Dedifferentiated amniotic fluid mesenchymal stem cell (primary cell): ENCODE measurements at regions not wholly inside any gene's neighbourhood (a gene's known extent, or its start where the extent isn't known, plus 50 kb on each side); places are given as distances from the start of the nearest gene placed in this dataset.
A peak's percentile ranks its signal among the peaks of the same experiment; 100 is the strongest.
"Not testable (repeated sequence)": the region's sequence is repeated elsewhere in the genome, so short reads cannot be mapped to it uniquely, and the experiment has no call there.

ENCODE experiments used
- DNase-seq: peaks from one replicate; pipeline ENCODE4 v3.0.0-alpha.2; 2016; ENCODE audit errors: extremely low spot score

DNA sequence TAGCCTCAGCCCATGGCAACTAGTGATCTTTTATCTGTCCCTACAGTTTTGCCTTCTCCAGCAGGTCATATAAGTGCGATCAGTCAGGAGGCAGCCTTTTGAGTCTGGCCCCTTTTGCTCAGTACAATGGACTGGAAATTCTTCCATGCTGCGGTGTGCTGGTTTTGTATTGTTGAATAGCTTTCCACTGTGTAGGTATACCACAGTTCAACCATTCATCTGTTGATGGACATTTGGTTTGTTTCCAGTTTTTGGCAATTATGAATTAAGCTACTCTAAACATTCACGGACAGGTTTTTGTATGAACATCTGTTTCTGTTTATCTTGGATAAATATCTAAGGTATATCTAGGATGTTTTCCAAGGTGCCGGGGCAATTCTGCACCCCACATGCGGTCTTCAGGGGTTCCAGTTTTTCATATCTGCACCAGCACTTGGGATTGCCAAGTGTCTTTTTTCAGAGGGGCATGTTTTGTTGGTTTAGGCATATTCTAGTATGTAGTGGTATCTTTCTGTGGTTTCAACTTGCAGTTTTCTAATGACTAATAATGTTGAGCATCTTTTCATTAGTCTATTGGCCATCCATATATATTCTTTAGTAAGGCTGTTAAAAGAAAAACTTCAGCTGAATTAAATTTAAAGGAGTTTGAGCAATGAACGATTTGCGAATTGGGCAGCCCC, 141.0 kb downstream of the TFAP2C start:
- DNase-seq, result no peak

DNA sequence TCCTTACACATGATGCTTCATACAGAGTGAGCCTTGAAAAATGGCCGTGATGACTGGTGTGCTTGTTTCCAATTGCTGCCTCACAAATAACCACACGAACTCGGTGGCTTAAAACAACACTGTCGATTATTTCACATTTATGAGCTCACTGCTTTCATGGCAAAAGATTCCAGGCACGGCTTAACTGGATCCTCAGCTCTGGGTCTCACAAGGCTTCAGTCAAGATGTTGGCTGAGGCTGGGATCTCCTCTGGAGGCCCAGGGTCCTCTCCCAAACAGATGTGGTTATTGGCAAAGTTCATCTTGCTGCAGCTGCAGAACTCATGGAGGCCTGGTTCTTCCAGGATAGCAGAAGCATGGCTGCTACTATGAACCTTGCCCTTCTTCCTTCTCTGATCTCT, 144.6 kb downstream of the TFAP2C start:
- no peak for DNase-seq

DNA sequence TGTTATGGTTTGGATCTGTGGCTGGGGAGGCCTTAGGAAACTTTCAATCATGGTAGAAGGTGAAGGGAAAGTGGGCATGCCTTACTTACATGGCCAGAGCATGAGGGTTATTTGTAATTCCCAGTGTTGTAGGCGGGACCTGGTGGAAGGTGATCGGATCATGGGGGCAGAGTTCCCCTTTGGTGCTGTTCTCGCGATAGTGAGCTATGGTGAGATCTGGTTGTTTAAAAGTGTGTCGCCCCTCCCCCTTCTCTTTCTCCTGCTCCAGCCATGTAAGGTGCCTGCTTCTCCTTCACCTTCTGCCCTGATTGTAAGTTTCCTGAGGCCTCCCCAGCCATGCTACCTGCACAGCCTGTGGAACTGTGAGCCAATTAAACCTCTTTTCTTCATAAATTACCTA, 145.8 kb downstream of the TFAP2C start:
- no peak for DNase-seq

DNA sequence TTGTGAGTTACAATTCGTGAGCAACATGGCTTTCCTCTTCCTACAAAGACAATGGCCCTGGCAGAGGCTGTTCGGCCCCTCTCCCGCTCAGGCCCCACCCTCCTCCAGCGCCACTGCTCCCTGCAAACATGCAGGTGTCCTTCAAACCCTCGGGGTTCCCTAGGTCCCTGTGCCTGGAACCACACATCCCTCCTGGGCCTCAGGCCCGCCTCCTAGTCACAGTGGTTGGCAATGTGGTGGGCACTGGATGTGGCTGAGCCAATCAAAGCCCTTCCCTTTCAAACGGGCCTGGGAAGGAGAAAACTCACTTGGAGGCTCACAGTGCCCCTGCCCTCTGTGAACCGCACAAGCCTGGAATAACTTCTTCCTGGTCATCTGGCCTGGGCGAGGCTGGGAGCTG, 147.2 kb downstream of the TFAP2C start:
- DNase-seq, result no peak

DNA sequence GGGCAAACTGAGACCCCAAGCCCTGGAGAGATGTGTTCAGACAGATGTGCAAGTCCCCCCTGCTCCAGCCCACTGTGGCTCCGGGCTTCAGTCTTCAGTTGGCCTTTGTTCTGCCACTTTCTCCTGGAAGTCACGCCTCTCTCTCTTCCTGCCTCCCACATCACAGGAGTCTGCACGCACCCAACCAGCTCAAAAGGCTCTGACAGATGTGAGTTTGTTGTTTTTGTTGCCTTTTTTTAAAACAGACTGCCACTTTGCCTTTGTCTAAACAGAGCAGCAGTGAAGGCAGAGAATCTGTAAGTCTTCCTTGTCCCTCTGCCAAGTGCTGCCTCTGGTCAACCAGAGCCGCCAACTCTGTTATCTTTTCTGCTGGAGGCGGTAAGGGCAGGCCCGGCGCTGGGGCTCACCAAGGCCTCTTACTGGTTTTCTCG, 149.7 kb downstream of the TFAP2C start:
- no peak for DNase-seq

DNA sequence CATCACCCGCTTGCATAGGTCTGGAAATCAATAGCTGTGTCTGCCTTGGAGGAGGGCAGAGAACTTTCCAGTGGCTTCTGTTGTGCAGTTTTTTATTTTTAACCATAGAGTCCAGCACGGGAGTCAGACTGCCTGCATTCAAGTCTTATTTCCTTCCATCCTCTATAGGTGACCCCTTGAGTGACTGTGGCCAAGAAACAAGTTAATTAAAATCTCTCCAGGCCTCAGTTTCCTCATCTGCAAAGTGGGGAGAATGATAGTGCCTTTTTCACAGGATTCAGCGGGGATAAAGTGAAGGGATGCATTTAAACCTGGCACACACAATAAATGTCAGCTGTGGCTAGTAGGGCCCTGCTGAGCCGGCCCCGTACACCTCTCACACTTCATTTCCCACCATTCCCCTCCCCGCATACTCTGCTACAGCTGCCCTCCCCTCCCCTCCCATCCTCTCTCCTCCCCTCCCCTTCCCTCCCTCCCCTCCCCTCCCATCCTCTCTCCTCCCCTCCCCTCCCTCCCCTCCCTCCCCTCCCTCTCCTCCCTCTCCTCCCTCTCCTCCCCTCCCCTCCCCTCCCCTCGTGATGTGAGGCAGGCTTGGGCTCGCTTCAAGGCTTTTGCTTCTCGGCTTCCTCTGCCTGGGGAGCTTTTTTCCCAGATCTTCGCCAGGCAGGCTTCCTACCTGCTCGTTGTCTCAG, 150.5 kb downstream of the TFAP2C start:
- DNase-seq, result no peak

DNA sequence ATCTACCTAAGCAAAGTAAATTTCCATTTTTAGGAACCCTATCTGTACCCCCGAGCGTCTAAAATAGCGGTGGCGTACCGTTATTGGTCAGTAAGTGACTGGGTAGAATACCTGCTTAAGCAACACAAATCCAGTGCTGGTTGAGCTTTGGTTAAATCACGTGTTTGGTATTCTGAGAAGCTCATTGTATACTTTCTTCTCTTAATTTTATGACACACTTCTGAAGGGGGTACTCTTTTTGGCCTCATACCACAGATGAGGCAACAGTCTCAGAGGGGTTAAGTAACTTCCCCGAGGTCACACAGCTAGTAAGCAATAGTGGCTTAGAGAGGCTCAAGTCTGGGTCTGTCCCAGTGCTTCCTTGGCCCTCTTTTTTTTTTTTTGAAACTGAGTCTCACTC, 151.2 kb downstream of the TFAP2C start:
- no peak for DNase-seq

DNA sequence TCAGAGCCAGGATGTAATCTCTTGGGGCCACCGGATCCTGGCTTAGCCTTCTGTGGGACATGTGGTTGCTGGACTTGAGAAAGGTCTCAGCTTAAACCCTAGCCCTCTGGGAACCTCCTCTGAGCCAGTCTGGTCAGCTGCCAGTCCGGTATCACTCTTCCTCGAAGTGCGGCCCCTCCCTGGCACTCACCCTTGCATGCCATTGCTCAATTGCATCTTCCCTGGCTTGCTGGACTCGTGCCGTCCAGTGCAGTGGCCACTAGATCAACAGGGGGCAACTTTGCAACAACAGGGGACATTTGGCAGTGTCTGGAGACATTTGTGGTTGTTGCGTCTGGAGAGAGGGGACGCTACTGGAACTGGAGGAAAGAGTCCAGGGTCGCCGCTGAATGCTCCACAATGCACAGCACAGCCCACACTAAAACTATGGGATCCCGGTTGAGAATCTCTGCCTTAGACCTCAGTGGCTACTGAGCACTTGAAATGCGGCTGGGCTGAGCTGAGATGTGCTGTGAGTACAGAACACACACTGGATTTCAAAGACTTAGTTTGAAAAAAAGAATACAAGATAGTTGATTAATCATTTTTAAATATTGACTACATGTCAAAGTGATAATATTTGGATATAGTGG, 152.1 kb downstream of the TFAP2C start:
- DNase-seq, result no peak

DNA sequence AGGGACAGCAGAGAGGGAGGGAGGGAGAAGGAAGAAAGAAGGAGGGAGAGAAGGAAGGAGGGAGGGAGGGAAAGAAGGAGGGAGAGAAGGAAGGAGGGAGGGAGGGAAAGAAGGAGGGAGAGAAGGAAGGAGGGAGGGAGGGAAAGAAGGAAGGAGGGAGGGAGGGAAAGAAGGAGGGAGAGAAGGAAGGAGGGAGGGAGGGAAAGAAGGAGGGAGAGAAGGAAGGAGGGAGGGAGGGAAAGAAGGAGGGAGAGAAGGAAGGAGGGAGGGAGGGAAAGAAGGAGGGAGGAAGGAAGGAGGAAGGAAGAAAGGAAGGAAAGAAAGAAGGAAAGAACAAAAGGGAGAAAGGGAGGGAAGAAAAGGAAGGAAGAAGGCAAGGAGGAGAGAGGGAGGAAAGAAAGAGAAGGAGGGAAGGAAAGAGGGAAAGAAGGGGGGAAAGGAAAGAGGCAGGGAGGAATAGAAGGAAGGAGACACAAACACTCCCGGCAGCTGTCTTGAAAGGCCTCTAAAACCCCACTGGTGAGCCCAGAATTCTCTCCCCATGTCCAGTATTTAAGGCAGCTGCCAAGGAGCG, 153.0 kb downstream of the TFAP2C start:
- not testable (repeated sequence) for DNase-seq

DNA sequence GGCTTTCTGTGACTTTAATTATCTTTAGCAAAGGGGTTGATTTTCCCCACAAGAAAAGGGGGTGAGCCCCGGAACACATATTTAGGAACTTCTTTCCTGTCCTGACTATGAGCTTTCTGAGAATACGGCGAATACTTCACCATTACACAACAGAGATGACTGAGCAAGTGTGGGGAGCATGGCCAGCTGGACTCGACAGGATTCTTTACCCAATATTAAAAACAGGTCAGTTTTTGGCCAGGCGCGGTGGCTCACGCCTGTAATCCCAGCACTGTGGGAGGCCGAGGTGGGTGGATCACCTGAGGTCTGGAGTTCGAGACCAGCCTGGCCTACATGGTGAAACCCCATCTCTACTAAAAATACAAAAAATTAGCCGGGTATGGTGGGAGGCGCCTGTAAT, 153.7 kb downstream of the TFAP2C start:
- DNase-seq, result not testable (repeated sequence)

DNA sequence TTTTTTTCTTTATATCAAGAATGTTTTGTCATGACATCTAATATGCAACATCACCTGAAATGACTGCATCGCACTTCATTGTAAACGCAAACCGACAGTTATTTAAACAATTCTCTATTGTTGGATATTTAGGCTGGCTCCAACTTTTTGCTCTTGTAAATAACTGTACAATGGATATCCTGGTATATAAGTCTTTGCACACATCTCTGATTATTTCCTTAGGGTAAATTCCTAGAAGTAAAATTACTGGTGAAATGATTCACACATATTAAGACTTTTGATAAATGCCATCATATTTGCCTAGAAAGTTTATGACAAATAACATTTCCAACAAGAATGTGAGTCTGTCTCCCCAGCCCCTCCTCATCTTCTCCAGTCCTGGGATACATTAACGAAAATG, 154.7 kb downstream of the TFAP2C start:
- no peak for DNase-seq

DNA sequence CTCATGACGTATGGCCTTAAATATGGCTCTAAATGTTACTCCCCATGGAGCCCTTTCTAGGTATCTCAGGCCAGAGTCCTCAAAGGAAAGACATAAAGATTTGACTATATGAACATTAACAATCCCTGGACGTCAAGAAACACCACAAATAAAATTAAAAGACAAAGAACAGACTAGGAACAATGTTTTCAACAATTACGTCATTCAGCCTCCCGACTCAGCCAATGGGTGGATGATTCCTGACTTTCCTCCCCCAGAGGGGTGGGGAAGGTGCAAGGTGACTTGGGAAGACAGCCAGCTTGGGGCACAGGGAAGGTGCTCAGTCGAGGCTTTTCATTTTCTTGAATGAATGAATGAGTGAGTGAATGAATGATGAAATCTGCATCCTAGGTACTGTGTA, 157.4 kb downstream of the TFAP2C start:
- no peak for DNase-seq

DNA sequence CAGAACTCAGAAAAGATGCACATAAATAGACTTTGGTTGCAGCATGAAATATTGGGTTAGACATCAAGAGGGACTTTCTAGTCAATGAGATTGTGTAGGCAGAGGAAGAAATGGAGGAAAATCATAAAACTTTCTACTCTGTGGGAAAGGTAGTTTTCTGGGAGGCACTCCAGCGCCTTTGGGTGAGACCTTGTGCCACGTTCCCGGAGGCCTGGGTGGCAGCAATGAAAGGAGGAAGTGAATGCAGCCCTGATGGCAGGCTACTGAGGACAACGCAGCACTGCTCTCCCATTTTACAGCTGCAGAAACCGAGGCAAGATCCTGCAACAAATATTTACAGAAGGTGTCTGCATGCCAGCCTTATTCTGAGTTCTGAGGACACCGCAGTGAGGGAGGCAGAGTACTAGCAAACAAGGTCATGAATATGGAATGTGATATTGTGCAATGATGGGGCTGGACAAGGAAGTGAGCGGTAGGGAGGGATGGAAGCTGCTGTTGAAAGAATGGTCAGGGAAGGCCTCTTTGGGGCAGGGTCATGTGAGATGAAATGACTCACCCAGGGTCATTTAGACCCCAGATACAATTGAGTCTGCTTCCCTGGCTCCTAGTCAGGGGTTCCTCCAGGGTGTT, 159.1 kb downstream of the TFAP2C start:
- DNase-seq, result peak; percentile 59

DNA sequence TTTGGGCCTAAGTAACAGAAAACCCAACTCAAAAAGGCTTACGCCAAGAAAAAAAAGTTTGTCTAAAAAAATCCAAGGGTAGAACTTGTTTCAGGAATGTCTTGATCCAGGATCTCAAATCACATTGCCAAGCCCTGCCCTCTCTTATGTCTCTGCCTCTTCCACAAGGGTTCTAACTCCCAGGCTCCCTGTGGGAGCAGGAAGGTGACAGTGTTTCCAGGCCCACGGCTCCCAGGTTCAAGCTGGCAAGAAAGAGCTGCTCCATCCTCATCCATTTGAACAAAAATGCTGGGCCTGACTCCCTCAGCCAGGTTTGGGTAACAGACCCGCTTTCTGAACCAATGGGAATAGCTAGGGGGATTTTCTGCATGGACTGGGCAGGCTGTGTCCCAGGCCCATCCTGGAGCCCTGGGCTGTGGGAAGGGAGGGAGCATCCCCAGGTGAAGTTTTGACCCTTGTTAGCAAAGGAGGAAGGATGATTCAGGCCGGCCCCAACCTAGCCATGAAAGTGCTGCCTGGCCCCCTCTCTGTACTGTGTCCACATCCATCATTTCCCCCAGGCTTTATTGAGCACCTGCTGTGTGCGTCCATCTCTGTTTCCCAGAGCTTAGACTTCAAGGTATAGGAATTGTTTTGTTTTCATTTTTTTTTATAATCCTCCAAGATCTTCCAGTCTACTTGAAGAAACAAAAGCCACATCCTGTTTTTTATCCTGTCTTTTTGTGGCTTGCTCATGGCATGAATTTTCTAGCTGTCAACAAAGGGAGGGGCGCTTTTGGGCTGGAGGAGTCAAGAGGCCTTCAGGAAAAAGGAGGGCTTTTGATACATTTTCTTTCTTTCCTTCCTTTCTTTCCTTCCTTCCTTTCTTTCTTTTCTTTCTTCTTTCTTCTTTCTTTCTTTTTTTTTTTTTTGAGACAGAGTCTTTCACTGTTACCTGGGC, 159.8 kb downstream of the TFAP2C start:
- DNase-seq, result no peak

DNA sequence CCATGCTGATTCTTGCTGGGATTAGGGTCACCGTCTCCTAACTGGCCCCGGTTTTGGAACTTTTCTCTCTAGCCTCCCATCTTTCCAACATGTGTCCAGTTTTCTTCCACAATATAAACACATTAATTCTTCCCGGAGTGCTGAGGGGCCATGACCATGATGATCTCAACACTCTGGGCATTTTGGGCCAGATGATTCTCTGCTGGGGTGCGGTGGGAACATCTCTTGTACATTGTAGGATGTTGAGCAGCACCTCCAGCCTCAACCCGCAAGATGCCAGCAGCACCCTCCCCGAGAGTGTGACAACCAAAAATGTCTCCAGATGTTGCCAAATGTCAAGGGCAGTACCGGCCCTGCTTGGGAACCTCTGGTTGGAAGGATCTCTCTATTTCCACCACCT, 164.8 kb downstream of the TFAP2C start:
- DNase-seq, result no peak

DNA sequence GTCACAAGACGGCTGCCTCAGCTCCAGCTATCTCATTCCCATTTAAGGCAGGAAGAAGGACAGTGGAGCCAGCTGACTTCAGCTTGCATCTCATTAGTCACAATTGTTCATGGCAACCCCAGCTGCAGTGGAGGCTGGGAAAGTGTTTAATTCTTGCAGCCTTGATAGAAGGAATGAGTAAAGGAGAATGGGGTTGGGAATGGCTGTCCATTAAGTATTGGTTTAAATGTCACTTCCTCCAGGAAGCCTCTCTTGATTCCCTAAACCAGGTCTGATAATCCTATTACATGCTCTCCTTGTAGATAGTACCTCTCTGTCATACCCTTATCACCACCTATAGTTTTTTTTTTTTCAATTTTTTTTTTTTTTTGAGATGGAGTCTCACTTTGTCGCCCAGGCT, 166.4 kb downstream of the TFAP2C start:
- DNase-seq, result no peak

DNA sequence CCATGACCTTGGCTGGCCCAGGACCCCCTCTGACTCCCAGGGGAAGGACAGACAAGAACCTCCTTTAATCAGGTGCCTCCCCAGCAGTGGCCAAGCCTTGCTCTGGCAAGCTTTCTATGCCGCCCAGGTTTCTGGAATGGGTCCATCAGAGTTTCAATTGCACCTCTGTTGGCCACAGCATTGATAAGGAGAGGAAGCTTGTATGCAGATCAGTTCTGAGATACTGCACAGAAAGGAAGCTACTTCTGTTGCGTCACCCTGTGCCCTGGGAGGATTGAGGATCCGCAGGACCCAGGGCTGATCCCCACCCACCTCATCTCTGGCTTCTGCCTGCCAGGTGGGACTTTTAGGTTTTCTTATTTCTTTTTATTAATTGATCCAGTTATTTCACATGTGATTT, 167.2 kb downstream of the TFAP2C start:
- no peak for DNase-seq

DNA sequence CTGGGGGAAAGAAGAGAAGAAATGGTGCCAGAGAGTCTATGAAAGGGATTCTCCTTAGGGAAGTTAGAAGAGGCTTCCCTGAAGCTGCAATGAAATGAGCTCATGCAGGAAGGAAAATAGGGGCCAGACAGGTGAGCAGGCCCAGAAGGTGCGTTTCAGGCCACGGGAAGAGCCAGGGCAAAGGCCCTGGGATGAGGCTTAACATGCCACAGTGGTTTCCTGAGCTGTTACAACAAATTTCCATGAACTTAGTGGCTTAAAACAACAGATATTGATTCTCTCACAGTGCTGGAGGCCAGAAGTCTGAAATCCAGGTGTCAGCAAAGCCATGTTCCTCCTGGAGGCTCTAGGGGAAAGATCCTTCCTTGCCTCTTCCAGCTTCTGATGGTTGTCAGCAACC, 167.9 kb downstream of the TFAP2C start:
- no peak for DNase-seq

DNA sequence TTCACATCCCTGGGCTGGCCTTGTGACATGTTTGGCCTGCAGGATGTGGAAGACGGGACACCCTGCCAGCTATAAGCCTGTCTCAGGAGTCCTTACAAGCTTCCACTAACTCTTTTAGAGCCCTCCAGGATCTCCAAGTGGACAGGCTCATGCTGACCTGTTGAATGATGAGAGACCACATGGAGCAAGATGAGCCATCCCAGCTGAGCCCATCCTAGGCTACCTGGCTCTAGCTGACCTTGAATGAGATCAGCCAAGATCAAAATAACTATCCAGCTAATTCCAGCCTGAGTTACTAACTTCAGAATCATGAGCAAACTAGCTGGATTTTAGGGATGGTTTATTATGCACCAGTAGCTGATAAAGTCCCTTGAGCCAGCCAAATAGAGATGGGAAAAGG, 169.5 kb downstream of the TFAP2C start:
- DNase-seq, result no peak

DNA sequence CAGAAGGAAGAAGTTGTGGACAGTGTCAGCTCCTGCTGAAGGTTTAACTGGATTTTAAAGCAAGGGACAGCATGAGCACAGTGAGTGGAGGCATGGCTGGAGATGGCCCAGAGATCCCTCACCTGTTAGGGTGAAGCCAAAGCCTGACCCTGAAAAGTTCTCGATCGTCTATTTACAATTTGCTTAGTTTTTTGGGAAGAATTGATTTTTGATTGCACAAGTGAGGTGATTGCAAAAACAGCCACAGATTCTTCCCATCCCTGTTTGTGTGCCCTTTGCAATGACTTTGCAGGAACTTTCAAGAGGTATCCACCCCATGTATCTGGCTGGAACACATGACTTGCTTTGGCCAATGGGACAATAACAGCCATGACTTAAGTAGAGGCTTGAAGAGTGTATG, 170.1 kb downstream of the TFAP2C start:
- no peak for DNase-seq

DNA sequence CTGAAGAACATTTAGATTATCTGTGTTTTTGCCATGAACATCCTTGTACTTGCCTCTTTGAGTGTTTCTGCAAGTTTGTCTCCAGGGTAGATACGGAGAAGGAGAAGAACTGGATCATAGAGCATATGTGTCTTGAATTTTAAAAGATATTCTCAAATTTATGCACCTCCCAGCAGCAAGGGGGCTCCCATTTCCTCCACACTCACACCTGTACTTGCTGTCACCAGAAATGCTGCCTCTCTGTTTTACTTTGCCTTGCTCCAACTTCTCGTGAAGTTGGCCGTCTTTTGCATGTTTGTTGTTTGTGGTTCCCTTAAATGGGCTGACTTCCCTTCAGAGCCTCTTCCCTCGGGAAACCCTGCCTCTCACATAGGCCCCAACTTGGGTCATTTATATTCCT, 171.0 kb downstream of the TFAP2C start:
- DNase-seq, result no peak
